Ovary (tissue), 7 donors: ENCODE measurements at regions not wholly inside any gene's neighbourhood (a gene's known extent, or its start where the extent isn't known, plus 50 kb on each side); places are given as distances from the start of the nearest gene placed in this dataset.

Experiments
- DNase-seq, 5 donors: peaks; one replicate each; pipeline ENCODE4 v3.0.0-alpha.2; 2019 to 2020
- H3K27ac ChIP-seq, 2 donors: fragments of 200-600 bp; one replicate each; pipeline versions ENCODE4 v1.5.1 to v1.8.0; 2019 to 2022
- H3K27me3 ChIP-seq: fragments of 200-600 bp; one replicate; pipeline ENCODE4 v1.8.0; 2022
- H3K36me3 ChIP-seq: fragments of 200-600 bp; sonication (generic); one replicate; pipeline ENCODE4 v1.5.1; 2019
- H3K4me1 ChIP-seq: one replicate; pipeline ENCODE4 v1.8.1; 2013; ENCODE audit warnings: mild to moderate bottlenecking, moderate library complexity; ENCODE audit not compliant: insufficient read depth
- H3K4me3 ChIP-seq: fragments of 200-600 bp; sonication (generic); one replicate; pipeline ENCODE4 v1.5.1; 2017
- H3K9me3 ChIP-seq, 2 donors: fragments of 200-600 bp in 1 of 2; sonication (generic) in 1 of 2; one replicate each; pipeline versions ENCODE4 v1.5.1 to v1.8.1; 2013 to 2019; ENCODE audit warnings: mild to moderate bottlenecking in 1 of 2, moderate library complexity in 1 of 2
- EP300 ChIP-seq: sonication (generic); formaldehyde crosslinking; IDR thresholded peaks from one replicate; pipeline ENCODE4 v1.6.1; 2017; ENCODE audit warnings: antibody characterized with exemption
- POLR2A ChIP-seq: fragments of 450-650 bp; IDR thresholded peaks from one replicate; pipeline ENCODE4 v1.6.1; 2017; ENCODE audit warnings: antibody characterized with exemption, mild to moderate bottlenecking, moderate library complexity
- WGBS, 3 donors: extraction: QIAGEN DNeasy Blood & Tissue Kit in 1 of 3; methylation state at CpG; one replicate each; pipeline versions ENCODE4 v1.1.5 to v1.1.7; 2013 to 2017; 5-methylcytosine and 5-hydroxymethylcytosine counted together
- intact Hi-C, 4 donors: fragments of 100-400 bp; cut with DNase I; formaldehyde crosslinking; loops; one replicate each; pipeline versions ENCODE4 v1.11.0 to v1.15.1; 2022 to 2023
- TF ChIP-seq, protein P1 (sequence below), 3 donors: fragments of 450-650 bp in 2 of 3; fragments of 200-600 bp in 1 of 3; IDR thresholded peaks; one replicate each; pipeline versions ENCODE4 v1.5.1 to v1.8.0; 2016 to 2022; ENCODE audit warnings: antibody characterized with exemption in 3 of 3, mild to moderate bottlenecking in 1 of 3
- donor health status: DM: no; HTN: no; CAD: no; lungs with moderate emphysema.
- donor health status: DM: no; HTN: no; CAD: no.
- donor health status: Bipolar disorder and iron deficiency.
- donor health status: DM: no; HTN: no; CAD: no.
- donor health status: DM: yes; HTN: yes; CAD: no.

- Histone ChIP-seq H3K27me3 (no peaks in the 10 kb centered on the region), H3K27ac (no peak overlapping the region), H3K4me1 (no peaks in the 10 kb centered on the region), H3K9me3 (no peaks in the 10 kb centered on the region), H3K36me3 (no peaks in the 10 kb centered on the region), H3K4me3 (no peak overlapping the region)
- no peak for DNase-seq
- TF ChIP-seq, protein P1, sequence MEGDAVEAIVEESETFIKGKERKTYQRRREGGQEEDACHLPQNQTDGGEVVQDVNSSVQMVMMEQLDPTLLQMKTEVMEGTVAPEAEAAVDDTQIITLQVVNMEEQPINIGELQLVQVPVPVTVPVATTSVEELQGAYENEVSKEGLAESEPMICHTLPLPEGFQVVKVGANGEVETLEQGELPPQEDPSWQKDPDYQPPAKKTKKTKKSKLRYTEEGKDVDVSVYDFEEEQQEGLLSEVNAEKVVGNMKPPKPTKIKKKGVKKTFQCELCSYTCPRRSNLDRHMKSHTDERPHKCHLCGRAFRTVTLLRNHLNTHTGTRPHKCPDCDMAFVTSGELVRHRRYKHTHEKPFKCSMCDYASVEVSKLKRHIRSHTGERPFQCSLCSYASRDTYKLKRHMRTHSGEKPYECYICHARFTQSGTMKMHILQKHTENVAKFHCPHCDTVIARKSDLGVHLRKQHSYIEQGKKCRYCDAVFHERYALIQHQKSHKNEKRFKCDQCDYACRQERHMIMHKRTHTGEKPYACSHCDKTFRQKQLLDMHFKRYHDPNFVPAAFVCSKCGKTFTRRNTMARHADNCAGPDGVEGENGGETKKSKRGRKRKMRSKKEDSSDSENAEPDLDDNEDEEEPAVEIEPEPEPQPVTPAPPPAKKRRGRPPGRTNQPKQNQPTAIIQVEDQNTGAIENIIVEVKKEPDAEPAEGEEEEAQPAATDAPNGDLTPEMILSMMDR (IDR thresholded peaks at IDR 0.05): no peak
- TF ChIP-seq EP300 (no peak), POLR2A (no peak)
- WGBS, 3 donors: 72 to 77% (median 76%) methylated on average over 2 of the region's 2 CpGs
- intact Hi-C loops: no loop called here
These were observed 109.4 kb upstream of the C16orf82 start for GRCh38 chr16:26957283-26957859.

DNA sequence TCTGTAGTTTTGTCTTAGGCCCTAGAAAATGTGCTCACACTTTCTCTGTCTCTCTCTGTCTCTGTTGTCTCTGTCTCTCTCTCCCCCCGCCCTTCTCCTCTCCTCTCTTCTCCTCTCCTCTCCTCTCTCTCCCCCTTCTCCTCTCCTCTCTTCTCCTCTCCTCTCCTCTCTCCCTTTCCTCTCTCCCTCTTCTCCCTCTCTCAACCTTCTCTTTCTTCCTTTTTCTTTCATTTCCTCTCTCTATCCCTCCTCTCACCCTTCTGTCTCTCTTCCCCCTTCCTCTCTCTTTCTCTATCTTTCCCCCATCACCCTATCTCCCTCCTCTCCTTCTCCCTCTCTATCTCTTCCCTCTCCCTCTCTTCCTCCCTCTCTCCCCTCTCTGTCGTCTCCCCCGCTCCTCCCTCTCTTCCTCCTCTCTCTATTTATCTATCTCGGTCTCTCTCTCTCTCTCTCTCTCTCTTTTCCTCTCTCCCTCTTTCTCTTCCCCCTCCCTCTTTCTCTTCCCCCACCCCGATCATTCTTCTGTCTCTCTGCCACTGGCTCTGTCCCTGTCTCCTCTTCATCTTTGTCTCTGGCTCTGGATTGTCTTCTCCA lies 107.2 kb upstream of the C16orf82 start:
- no peaks in the 10 kb centered on the region for H3K27me3 ChIP-seq
- intact Hi-C loops: no loop called here
- no peak for DNase-seq
- TF ChIP-seq, protein P1 (IDR thresholded peaks at IDR 0.05): no peak
- TF ChIP-seq EP300 (no peak), POLR2A (no peak)
- H3K27ac ChIP-seq: no peak overlapping the region
- no peaks in the 10 kb centered on the region for H3K36me3 ChIP-seq
- H3K9me3 ChIP-seq: no peaks in the 10 kb centered on the region
- no peaks in the 10 kb centered on the region for H3K4me1 ChIP-seq
- 27 to 34% (median 31%) methylated on average over 5 of the region's 5 CpGs for WGBS, 3 donors
- no peak overlapping the region for H3K4me3 ChIP-seq

DNA sequence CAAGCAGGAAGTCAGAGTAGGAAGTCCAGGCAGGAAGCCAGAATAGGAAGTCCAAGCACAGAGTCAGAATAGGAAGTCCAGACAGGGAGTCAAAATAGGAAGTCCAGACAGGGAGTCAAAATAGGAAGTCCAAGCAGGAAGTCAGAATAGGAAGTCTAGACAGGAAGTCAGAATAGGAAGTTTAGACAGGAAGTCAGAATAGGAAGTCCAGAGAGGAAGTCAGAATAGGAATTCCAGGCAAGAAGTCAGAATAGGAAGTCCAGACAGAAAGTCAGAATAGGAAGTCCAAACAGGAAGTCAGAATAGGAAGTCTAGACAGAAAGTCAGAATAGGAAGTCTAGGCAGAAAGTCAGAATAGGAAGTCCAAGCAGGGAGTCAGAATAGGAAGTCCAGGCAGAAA lies 105.3 kb upstream of the C16orf82 start:
- intact Hi-C loops: no loop called here
- TF ChIP-seq POLR2A: no peak
- no peak for TF ChIP-seq EP300
- TF ChIP-seq, protein P1 (IDR thresholded peaks at IDR 0.05): no peak

GRCh38 chr16:26963109-26963508 lies 103.6 kb upstream of the C16orf82 start:
- TF ChIP-seq, protein P1 (IDR thresholded peaks at IDR 0.05): no peak
- no peak for TF ChIP-seq EP300
- TF ChIP-seq POLR2A: no peak
- H3K9me3 ChIP-seq: no peaks in the 10 kb centered on the region
- no peaks in the 10 kb centered on the region for H3K36me3 ChIP-seq
- no peaks in the 10 kb centered on the region for H3K27me3 ChIP-seq
- no peaks in the 10 kb centered on the region for H3K4me1 ChIP-seq
- no peak overlapping the region for H3K27ac ChIP-seq
- WGBS, 3 donors: 61 to 73% (median 62%) methylated on average over 4 of the region's 4 CpGs
- H3K4me3 ChIP-seq: no peak overlapping the region
- intact Hi-C loops: no loop called here
- no peak for DNase-seq

More for the DNA sequence above, 105.3 kb upstream of the C16orf82 start:
- DNase-seq: no peak
- H3K4me1 ChIP-seq: no peaks in the 10 kb centered on the region
- H3K27me3 ChIP-seq: no peaks in the 10 kb centered on the region
- no peak overlapping the region for H3K27ac ChIP-seq
- no peaks in the 10 kb centered on the region for H3K36me3 ChIP-seq
- H3K4me3 ChIP-seq: no peak overlapping the region
- no peaks in the 10 kb centered on the region for H3K9me3 ChIP-seq
